Right renal cortex interstitium (tissue), 3 donors: ENCODE measurements at regions not wholly inside any gene's neighbourhood (a gene's known extent, or its start where the extent isn't known, plus 50 kb on each side); places are given as distances from the start of the nearest gene placed in this dataset.

ENCODE experiments used
- DNase-seq, 3 donors: peaks; one replicate each; pipeline ENCODE4 v3.0.0-alpha.2; 2013; ENCODE audit warnings: low read depth in 3 of 3, low spot score in 2 of 3

- no peak for DNase-seq
Measured at GRCh38 chr3:178419071-178419470, 117.2 kb upstream of the KCNMB2 start.

- DNase-seq: no peak
Measured at GRCh38 chr3:178420033-178420432, 116.2 kb upstream of the KCNMB2 start.

GRCh38 chr3:178421069-178421468 is 115.2 kb upstream of the KCNMB2 start:
- DNase-seq: no peak

GRCh38 chr3:178422406-178422805 is 113.8 kb upstream of the KCNMB2 start:
- DNase-seq: no peak

- no peak for DNase-seq
Measured at GRCh38 chr3:178428037-178428436, 108.2 kb upstream of the KCNMB2 start.

GRCh38 chr3:178434206-178434805 is 101.9 kb upstream of the KCNMB2 start:
- DNase-seq: no peak

- no peak for DNase-seq
Measured at GRCh38 chr3:178435575-178435974, 100.7 kb upstream of the KCNMB2 start.

- no peak for DNase-seq
Measured at GRCh38 chr3:178436773-178437172, 99.5 kb upstream of the KCNMB2 start.

- no peak for DNase-seq
Measured at GRCh38 chr3:178437236-178437635, 99.0 kb upstream of the KCNMB2 start.

- no peak for DNase-seq
Measured at GRCh38 chr3:178439504-178439903, 96.7 kb upstream of the KCNMB2 start.

- DNase-seq: no peak
Measured at GRCh38 chr3:178440043-178440442, 96.2 kb upstream of the KCNMB2 start.

GRCh38 chr3:178443634-178444033 is 92.6 kb upstream of the KCNMB2 start:
- no peak for DNase-seq

- no peak for DNase-seq
Measured at GRCh38 chr3:178445139-178445538, 91.1 kb upstream of the KCNMB2 start.

GRCh38 chr3:178446059-178446458 is 90.2 kb upstream of the KCNMB2 start:
- no peak for DNase-seq

- DNase-seq: no peak
Measured at GRCh38 chr3:178450476-178450875, 85.8 kb upstream of the KCNMB2 start.

GRCh38 chr3:178451799-178452198 is 84.4 kb upstream of the KCNMB2 start:
- no peak for DNase-seq

GRCh38 chr3:178454726-178455125 is 81.5 kb upstream of the KCNMB2 start:
- DNase-seq: no peak

- DNase-seq: no peak
Measured at GRCh38 chr3:178455226-178455625, 81.0 kb upstream of the KCNMB2 start.

GRCh38 chr3:178455946-178456345 is 80.3 kb upstream of the KCNMB2 start:
- DNase-seq: no peak

- peak in 1 of 3 donors; percentile 12 for DNase-seq
Measured at GRCh38 chr3:178456621-178457285, 79.5 kb upstream of the KCNMB2 start.

- DNase-seq: no peak
Measured at GRCh38 chr3:178457511-178457910, 78.7 kb upstream of the KCNMB2 start.

- DNase-seq: no peak
Measured at GRCh38 chr3:178458313-178459037, 77.8 kb upstream of the KCNMB2 start.
